Fibroblast of villous mesenchyme (primary cell): ENCODE measurements at regions not wholly inside any gene's neighbourhood (a gene's known extent, or its start where the extent isn't known, plus 50 kb on each side); places are given as distances from the start of the nearest gene placed in this dataset.

Experiments
- DNase-seq: peaks from one replicate; pipeline ENCODE4 v3.0.0-alpha.2; 2010; ENCODE audit warnings: low read depth
- H3K4me3 ChIP-seq: 2 replicates; pipeline ENCODE4 v1.5.1; 2011; ENCODE audit warnings: low read depth, mild to moderate bottlenecking, low read length
- CTCF ChIP-seq: IDR thresholded peaks from 2 replicates; pipeline ENCODE4 v1.5.1; 2012; ENCODE audit warnings: low read depth, mild to moderate bottlenecking, low read length; ENCODE audit not compliant: insufficient read depth

DNA sequence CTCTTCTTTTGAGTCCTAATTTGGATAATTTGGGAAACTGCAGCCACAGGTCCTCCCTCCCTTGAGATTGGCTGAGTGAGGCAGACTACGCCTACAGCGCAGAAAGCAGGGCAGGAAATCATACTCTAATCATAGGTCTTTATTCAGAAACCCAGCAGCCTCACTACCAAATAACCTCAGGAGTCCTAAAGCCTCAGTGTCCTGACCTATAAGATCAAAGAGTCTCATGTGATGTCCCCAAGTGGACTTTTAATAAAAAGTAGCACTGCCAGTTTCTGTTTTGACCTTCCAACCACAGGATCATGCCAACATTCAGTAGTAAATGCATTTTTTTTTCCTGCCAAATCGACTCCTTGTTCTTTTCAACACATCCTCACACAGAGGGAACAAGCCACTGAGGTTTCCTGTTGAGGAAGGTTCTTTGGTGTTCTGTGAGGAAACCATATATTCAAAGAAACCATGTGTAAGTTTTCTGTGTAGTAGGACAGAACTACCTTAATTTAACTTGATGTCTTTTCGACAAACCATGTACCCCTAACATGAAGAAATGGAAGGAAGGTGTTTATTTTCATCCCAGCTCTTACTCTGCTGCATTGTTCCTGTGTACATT, 72.2 kb downstream of the VCPKMT start:
- DNase-seq = no peak
- H3K4me3 ChIP-seq = no peak overlapping the region
- no peak for TF ChIP-seq CTCF

- H3K4me3 ChIP-seq = no peak overlapping the region
- TF ChIP-seq CTCF = no peak
- peak; percentile 88 for DNase-seq
Measured at GRCh38 chr14:50045039-50045711, 71.2 kb downstream of the VCPKMT start.

DNA sequence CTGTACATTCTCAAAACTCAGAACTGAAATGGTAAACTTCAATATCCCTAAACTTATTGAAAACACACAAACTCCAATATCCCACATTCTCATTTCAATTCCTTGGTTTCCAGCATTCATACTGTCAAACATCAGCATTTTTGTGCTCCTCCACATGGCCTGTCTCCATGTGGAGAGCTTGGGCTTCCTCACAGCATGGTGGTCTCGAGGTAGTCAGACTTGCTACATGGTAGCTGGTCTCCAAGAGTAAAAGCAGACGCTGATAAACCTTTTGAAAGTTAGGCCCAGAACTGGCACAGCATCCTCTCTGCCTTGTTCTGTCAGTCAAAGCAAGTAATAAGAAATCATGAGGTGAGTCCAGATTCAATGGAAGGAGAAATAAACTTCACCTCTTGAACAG, 70.5 kb downstream of the VCPKMT start:
- H3K4me3 ChIP-seq = no peak overlapping the region
- DNase-seq = no peak
- no peak for TF ChIP-seq CTCF

DNA sequence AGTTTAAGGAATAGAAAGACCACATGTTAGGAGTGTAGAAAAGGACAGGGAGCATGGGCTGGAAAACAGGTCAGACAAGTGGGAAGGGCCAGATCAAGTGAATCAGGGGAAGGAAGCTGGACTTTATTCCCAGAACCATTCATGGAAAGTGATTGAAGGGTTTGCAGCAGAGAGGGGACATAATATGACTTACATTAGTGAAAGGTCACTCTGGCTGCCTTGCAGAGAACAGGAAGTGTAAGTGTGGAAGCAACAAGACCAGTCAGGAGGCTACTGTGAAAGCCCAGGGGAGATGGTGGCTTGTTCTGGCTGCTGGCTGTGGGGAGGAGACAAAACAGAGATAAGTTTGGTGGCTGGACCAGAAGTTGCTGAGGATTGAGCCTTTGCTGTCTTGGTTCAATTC, 69.1 kb downstream of the VCPKMT start:
- no peak for DNase-seq
- no peak for TF ChIP-seq CTCF
- H3K4me3 ChIP-seq = no peak overlapping the region

DNA sequence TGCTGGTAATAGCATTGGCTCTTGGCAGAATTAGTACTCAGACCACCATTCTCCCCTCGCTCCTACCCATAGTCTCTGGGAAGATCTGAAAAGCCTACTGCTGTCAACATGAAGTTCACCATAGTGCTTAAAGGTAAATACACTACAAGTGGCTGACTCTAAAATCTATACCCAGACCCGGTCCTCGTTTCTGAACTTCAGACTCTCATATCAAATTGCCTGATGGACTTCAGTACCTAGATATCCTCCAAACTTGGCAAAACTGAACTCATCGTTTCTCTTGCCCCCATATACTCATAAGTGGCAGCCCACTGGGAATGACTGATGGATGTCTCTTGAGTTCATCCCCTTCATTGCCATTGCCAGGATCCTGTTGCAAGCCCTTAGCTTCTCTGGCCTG, 67.3 kb downstream of the VCPKMT start:
- TF ChIP-seq CTCF = no peak
- DNase-seq = no peak
- no peak overlapping the region for H3K4me3 ChIP-seq

GRCh38 chr14:50049703-50050570, 66.4 kb downstream of the VCPKMT start:
- TF ChIP-seq CTCF = no peak
- H3K4me3 ChIP-seq = no peak overlapping the region
- no peak for DNase-seq
